ENCODE measurements at regions not wholly inside any gene's neighbourhood (a gene's known extent, or its start where the extent isn't known, plus 50 kb on each side); places are given as distances from the start of the nearest gene placed in this dataset.

DNA sequence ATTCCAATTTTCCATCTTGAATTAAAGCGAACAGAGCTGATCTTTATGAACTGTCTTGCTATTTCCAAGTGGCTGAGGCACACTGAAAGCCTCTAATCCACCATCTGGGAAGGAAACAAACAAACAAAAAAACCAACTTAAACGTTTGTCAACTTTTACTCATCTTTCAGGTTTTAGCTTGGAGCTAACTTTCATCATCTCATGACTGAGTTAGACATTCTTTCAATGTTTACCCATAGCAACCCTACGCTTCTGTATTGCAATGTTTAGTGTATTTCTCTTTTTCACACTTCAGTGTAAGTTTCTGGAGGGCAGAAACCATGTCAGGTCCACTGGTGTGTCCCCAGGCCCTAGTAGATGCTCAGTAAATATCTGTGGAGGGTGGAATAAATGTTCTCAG, 343.8 kb downstream of the GBA3 start:
- no peak overlapping the region for H3K14ac ChIP-seq (replicated peaks; ENCODE audit: low read depth, low read length)
- no peak overlapping the region for H3K18ac ChIP-seq (ENCODE audit: low read depth, low read length)
- peaks cover 9% of the 10 kb centered on the region for H3K9me3 ChIP-seq (ENCODE audit: control insufficient read depth, insufficient read depth, low read length)
- no peak overlapping the region for H3K4me2 ChIP-seq (ENCODE audit: low read depth, low read length)
- no peak overlapping the region for H2AFZ ChIP-seq (replicated peaks; ENCODE audit: low read length, poor library complexity)
- no peak overlapping the region for H3K4me3 ChIP-seq (ENCODE audit: insufficient read depth, low read depth, low read length)
- H2AK5ac ChIP-seq (ENCODE audit: low read depth, low read length) = no peak overlapping the region
- H4K8ac ChIP-seq (ENCODE audit: low read depth in 2 of 2, low read length in 2 of 2) = no peak overlapping the region
- DNase-seq = no peak
- WGBS, 2 experiments (ENCODE audit: extremely low coverage in 2 of 2, insufficient read length in 1 of 2) = no CpG with 5 or more reads among the region's 3 CpGs
- H4K5ac ChIP-seq (ENCODE audit: low read depth, low read length) = no peak overlapping the region
- in situ Hi-C loops (cut with MboI; ENCODE audit: low sequenced_read_pairs) (no loop called here), dilution Hi-C loops (cut with HindIII; ENCODE audit: low sequenced_read_pairs, unreplicated experiment) (no loop called here), intact Hi-C loops (cut with micrococcal nuclease) (no loop called here)
- H3K56ac ChIP-seq (ENCODE audit: extremely low read depth, insufficient read depth, low read length) = no peak overlapping the region
- ChIA-PET CTCF (no interaction called here), POLR2A (ENCODE audit: unreplicated experiment) (no interaction called here)
- no peaks in the 10 kb centered on the region for H4K20me1 ChIP-seq (ENCODE audit: insufficient read depth, low read length)
- no peaks in the 10 kb centered on the region for H3K79me1 ChIP-seq (ENCODE audit: low read depth in 1 of 2, low read length in 2 of 2)
- H3K9ac ChIP-seq (ENCODE audit: low read depth, low read length) = no peak overlapping the region
- H2BK120ac ChIP-seq (ENCODE audit: low read depth, low read length) = no peak overlapping the region
- no peak overlapping the region for H3K23ac ChIP-seq (ENCODE audit: low read depth, low read length)
- no peak overlapping the region for H2AK9ac ChIP-seq (replicated peaks; ENCODE audit: low read depth, low read length, poor library complexity)
- no TSS peak for BruUV-seq (replicated peaks)
- H3K4ac ChIP-seq (ENCODE audit: low read depth, low read length) = no peak overlapping the region
- ATAC-seq (ENCODE audit: low read depth) = no peak
- H2BK15ac ChIP-seq (ENCODE audit: low read depth, low read length) = no peak overlapping the region
- H2BK20ac ChIP-seq (ENCODE audit: low read depth, low read length) = no peak overlapping the region
- no peak overlapping the region for H2BK5ac ChIP-seq (ENCODE audit: low read depth, low read length, poor library complexity, severe bottlenecking)
- no peaks in the 10 kb centered on the region for H3K9me1 ChIP-seq (ENCODE audit: insufficient read depth, low read length)
- no peaks in the 10 kb centered on the region for H3K27me3 ChIP-seq (ENCODE audit: control insufficient read depth, insufficient read depth, low read length)
- no peaks in the 10 kb centered on the region for H3K4me1 ChIP-seq (ENCODE audit: control insufficient read depth, insufficient read depth, low read length)
- TF ChIP-seq RCOR1 (IDR thresholded peaks at IDR 0.05; ENCODE audit: insufficient replicate concordance, low read length) = no peak
- TF ChIP-seq FOS (IDR thresholded peaks at IDR 0.05; ENCODE audit: low read depth, low read length) = no peak
- no peak for TF ChIP-seq MAFK (IDR thresholded peaks at IDR 0.05; ENCODE audit: low read depth, low read length)
- TF ChIP-seq BHLHE40 (IDR thresholded peaks at IDR 0.05; ENCODE audit: low read depth, low read length) = no peak
- TF ChIP-seq RFX5 (IDR thresholded peaks at IDR 0.05; ENCODE audit: low read depth, low read length) = no peak
- no peak for TF ChIP-seq NFE2L2 (IDR thresholded peaks at IDR 0.05; ENCODE audit: low read depth, low read length)
- no peak for TF ChIP-seq MAZ (IDR thresholded peaks at IDR 0.05; ENCODE audit: borderline replicate concordance, low read depth, low read length)
- TF ChIP-seq, protein P1, sequence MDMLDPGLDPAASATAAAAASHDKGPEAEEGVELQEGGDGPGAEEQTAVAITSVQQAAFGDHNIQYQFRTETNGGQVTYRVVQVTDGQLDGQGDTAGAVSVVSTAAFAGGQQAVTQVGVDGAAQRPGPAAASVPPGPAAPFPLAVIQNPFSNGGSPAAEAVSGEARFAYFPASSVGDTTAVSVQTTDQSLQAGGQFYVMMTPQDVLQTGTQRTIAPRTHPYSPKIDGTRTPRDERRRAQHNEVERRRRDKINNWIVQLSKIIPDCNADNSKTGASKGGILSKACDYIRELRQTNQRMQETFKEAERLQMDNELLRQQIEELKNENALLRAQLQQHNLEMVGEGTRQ (IDR thresholded peaks at IDR 0.05; ENCODE audit: low read depth, low read length) = no peak
- no peak for TF ChIP-seq MXI1 (IDR thresholded peaks at IDR 0.05; ENCODE audit: borderline replicate concordance, low read depth, low read length)
- no peak for TF ChIP-seq POLR2A (IDR thresholded peaks at IDR 0.05; ENCODE audit: low read depth, low read length)
- TF ChIP-seq, protein P2, sequence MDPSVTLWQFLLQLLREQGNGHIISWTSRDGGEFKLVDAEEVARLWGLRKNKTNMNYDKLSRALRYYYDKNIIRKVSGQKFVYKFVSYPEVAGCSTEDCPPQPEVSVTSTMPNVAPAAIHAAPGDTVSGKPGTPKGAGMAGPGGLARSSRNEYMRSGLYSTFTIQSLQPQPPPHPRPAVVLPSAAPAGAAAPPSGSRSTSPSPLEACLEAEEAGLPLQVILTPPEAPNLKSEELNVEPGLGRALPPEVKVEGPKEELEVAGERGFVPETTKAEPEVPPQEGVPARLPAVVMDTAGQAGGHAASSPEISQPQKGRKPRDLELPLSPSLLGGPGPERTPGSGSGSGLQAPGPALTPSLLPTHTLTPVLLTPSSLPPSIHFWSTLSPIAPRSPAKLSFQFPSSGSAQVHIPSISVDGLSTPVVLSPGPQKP (IDR thresholded peaks at IDR 0.05; ENCODE audit: borderline replicate concordance, low read depth, low read length) = no peak
- no peak for TF ChIP-seq RAD21 (IDR thresholded peaks at IDR 0.05; ENCODE audit: low read length)
- TF ChIP-seq, protein P3, sequence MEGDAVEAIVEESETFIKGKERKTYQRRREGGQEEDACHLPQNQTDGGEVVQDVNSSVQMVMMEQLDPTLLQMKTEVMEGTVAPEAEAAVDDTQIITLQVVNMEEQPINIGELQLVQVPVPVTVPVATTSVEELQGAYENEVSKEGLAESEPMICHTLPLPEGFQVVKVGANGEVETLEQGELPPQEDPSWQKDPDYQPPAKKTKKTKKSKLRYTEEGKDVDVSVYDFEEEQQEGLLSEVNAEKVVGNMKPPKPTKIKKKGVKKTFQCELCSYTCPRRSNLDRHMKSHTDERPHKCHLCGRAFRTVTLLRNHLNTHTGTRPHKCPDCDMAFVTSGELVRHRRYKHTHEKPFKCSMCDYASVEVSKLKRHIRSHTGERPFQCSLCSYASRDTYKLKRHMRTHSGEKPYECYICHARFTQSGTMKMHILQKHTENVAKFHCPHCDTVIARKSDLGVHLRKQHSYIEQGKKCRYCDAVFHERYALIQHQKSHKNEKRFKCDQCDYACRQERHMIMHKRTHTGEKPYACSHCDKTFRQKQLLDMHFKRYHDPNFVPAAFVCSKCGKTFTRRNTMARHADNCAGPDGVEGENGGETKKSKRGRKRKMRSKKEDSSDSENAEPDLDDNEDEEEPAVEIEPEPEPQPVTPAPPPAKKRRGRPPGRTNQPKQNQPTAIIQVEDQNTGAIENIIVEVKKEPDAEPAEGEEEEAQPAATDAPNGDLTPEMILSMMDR (conservative IDR thresholded peaks at IDR 0.05; ENCODE audit: low read depth, low read length) = no peak
- TF ChIP-seq CHD1 (IDR thresholded peaks at IDR 0.05; ENCODE audit: low read depth, low read length) = no peak
- TF ChIP-seq CEBPB (IDR thresholded peaks at IDR 0.05; ENCODE audit: low read depth, low read length) = no peak
- no peak for TF ChIP-seq SMC3 (IDR thresholded peaks at IDR 0.05; ENCODE audit: low read depth, low read length)
- no peak overlapping the region for H3K27ac ChIP-seq (ENCODE audit: insufficient read depth, low read length)
- H4K91ac ChIP-seq (ENCODE audit: insufficient read depth, low read depth, low read length) = no peak overlapping the region
- H3K36me3 ChIP-seq (ENCODE audit: control insufficient read depth, insufficient read depth, low read length) = no peaks in the 10 kb centered on the region
